Astrocyte (in vitro differentiated cells and primary cell): ENCODE measurements at regions not wholly inside any gene's neighbourhood (a gene's known extent, or its start where the extent isn't known, plus 50 kb on each side); places are given as distances from the start of the nearest gene placed in this dataset.

Experiments used
- DNase-seq: peaks from one replicate; pipeline ENCODE4 v3.0.0-alpha.2; 2010; ENCODE audit warnings: low read depth
- FAIRE-seq: peaks from 2 replicates; lab custom pipeline; 2011; peaks lifted over from hg19 to GRCh38; lab: Jason Lieb, UNC
- H2AFZ ChIP-seq: 2 replicates; pipeline ENCODE4 v1.6.0; 2012; ENCODE audit warnings: low read depth, low read length, inconsistent platforms
- H3K27ac ChIP-seq: 2 replicates; pipeline ENCODE4 v1.5.1; 2011; ENCODE audit warnings: low read depth, low read length, inconsistent platforms
- H3K27me3 ChIP-seq: 2 replicates; pipeline ENCODE4 v1.6.0; 2011; ENCODE audit warnings: low read length, inconsistent platforms; ENCODE audit not compliant: insufficient read depth
- H3K36me3 ChIP-seq: 2 replicates; pipeline ENCODE4 v1.5.1; 2011; ENCODE audit warnings: low read length, inconsistent platforms; ENCODE audit not compliant: insufficient read depth
- H3K4me1 ChIP-seq: 2 replicates; pipeline ENCODE4 v1.5.1; 2011; ENCODE audit warnings: low read length, inconsistent platforms; ENCODE audit not compliant: insufficient read depth
- H3K4me2 ChIP-seq: 2 replicates; pipeline ENCODE4 v1.6.0; 2012; ENCODE audit warnings: low read length, inconsistent platforms
- H3K4me3 ChIP-seq: 2 replicates; pipeline ENCODE4 v1.5.1; 2011; ENCODE audit warnings: low read depth, mild to moderate bottlenecking, low read length, inconsistent platforms; ENCODE audit not compliant: insufficient read depth
- H3K79me2 ChIP-seq: 2 replicates; pipeline ENCODE4 v1.6.0; 2012; ENCODE audit warnings: mild to moderate bottlenecking, low read length, inconsistent platforms; ENCODE audit not compliant: insufficient read depth
- H3K9ac ChIP-seq: 2 replicates; pipeline ENCODE4 v1.6.0; 2012; ENCODE audit warnings: mild to moderate bottlenecking, low read length, inconsistent platforms
- H3K9me3 ChIP-seq: 2 replicates; pipeline ENCODE4 v1.5.1; 2012; ENCODE audit warnings: low read depth, mild to moderate bottlenecking, low read length, inconsistent platforms; ENCODE audit not compliant: insufficient read depth
- H4K20me1 ChIP-seq: 2 replicates; pipeline ENCODE4 v1.6.0; 2012; ENCODE audit warnings: low read length, inconsistent platforms; ENCODE audit not compliant: insufficient read depth
- H3K27ac Mint-ChIP-seq: one replicate; pipeline ENCODE4 v1.8.0; 2021; ENCODE audit warnings: mild to moderate bottlenecking, mixed read lengths; ENCODE audit not compliant: unreplicated experiment
- H3K27me3 Mint-ChIP-seq: one replicate; pipeline ENCODE4 v1.8.0; 2021; ENCODE audit warnings: low read depth, mixed read lengths; ENCODE audit not compliant: unreplicated experiment
- H3K36me3 Mint-ChIP-seq: one replicate; pipeline ENCODE4 v1.8.0; 2021; ENCODE audit warnings: low read depth, mixed read lengths; ENCODE audit not compliant: unreplicated experiment
- H3K4me1 Mint-ChIP-seq: one replicate; pipeline ENCODE4 v1.8.0; 2021; ENCODE audit warnings: low read depth, mixed read lengths; ENCODE audit not compliant: unreplicated experiment
- H3K4me3 Mint-ChIP-seq: one replicate; pipeline ENCODE4 v1.8.0; 2021; ENCODE audit warnings: mild to moderate bottlenecking, moderate library complexity, mixed read lengths; ENCODE audit not compliant: unreplicated experiment
- H3K9me3 Mint-ChIP-seq: one replicate; pipeline ENCODE4 v1.8.0; 2021; ENCODE audit warnings: mild to moderate bottlenecking, mixed read lengths; ENCODE audit not compliant: unreplicated experiment
- EZH2 ChIP-seq: IDR thresholded peaks from 2 replicates; pipeline ENCODE4 v1.6.1; 2012; ENCODE audit warnings: mild to moderate bottlenecking, low read length, inconsistent platforms; ENCODE audit not compliant: insufficient read depth
- TF ChIP-seq, protein P1 (sequence below): IDR thresholded peaks from 2 replicates; pipeline ENCODE4 v1.5.1; 2011; ENCODE audit warnings: low read depth, mild to moderate bottlenecking, inconsistent platforms, low read length, moderate library complexity; ENCODE audit not compliant: insufficient read depth

- H3K27ac ChIP-seq, result no peak overlapping the region
- no peak overlapping the region for H2AFZ ChIP-seq
- Mint-ChIP-seq H3K27me3 (peaks cover 58% of the 10 kb centered on the region), H3K36me3 (peaks cover 1% of the 10 kb centered on the region), H3K9me3 (no peaks in the 10 kb centered on the region), H3K27ac (peak overlapping the region; percentile 77), H3K4me1 (peaks cover 2% of the 10 kb centered on the region), H3K4me3 (no peak overlapping the region)
- H3K4me1 ChIP-seq, result no peaks in the 10 kb centered on the region
- FAIRE-seq (no peak), DNase-seq (no peak)
- H3K9ac ChIP-seq, result no peak overlapping the region
- H3K36me3 ChIP-seq, result no peaks in the 10 kb centered on the region
- peaks cover 4% of the 10 kb centered on the region for H3K9me3 ChIP-seq
- TF ChIP-seq, protein P1, sequence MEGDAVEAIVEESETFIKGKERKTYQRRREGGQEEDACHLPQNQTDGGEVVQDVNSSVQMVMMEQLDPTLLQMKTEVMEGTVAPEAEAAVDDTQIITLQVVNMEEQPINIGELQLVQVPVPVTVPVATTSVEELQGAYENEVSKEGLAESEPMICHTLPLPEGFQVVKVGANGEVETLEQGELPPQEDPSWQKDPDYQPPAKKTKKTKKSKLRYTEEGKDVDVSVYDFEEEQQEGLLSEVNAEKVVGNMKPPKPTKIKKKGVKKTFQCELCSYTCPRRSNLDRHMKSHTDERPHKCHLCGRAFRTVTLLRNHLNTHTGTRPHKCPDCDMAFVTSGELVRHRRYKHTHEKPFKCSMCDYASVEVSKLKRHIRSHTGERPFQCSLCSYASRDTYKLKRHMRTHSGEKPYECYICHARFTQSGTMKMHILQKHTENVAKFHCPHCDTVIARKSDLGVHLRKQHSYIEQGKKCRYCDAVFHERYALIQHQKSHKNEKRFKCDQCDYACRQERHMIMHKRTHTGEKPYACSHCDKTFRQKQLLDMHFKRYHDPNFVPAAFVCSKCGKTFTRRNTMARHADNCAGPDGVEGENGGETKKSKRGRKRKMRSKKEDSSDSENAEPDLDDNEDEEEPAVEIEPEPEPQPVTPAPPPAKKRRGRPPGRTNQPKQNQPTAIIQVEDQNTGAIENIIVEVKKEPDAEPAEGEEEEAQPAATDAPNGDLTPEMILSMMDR, result no peak
- TF ChIP-seq EZH2, result no peak
- no peaks in the 10 kb centered on the region for H4K20me1 ChIP-seq
- H3K4me2 ChIP-seq, result no peak overlapping the region
- no peaks in the 10 kb centered on the region for H3K79me2 ChIP-seq
- no peak overlapping the region for H3K4me3 ChIP-seq
- no peaks in the 10 kb centered on the region for H3K27me3 ChIP-seq
Observed at GRCh38 chr22:48894064-48894671, 933.5 kb downstream of the BRD1 start.

GRCh38 chr22:48893288-48894063, 934.2 kb downstream of the BRD1 start:
- peaks cover 1% of the 10 kb centered on the region for H3K36me3 Mint-ChIP-seq
- Histone ChIP-seq H3K4me1 (no peaks in the 10 kb centered on the region), H3K4me3 (no peak overlapping the region), H3K9ac (no peak overlapping the region), H2AFZ (no peak overlapping the region), H3K36me3 (no peaks in the 10 kb centered on the region), H3K27ac (no peak overlapping the region), H4K20me1 (no peaks in the 10 kb centered on the region), H3K27me3 (no peaks in the 10 kb centered on the region), H3K9me3 (peaks cover 4% of the 10 kb centered on the region), H3K79me2 (no peaks in the 10 kb centered on the region), H3K4me2 (no peak overlapping the region)
- H3K27me3 Mint-ChIP-seq, result peaks cover 54% of the 10 kb centered on the region
- no peaks in the 10 kb centered on the region for H3K9me3 Mint-ChIP-seq
- FAIRE-seq (no peak), DNase-seq (no peak)
- peaks cover 2% of the 10 kb centered on the region for H3K4me1 Mint-ChIP-seq
- no peak overlapping the region for H3K27ac Mint-ChIP-seq
- H3K4me3 Mint-ChIP-seq, result no peak overlapping the region
- TF ChIP-seq, protein P1, result no peak
- no peak for TF ChIP-seq EZH2
